Fibroblast of lung (primary cell): ENCODE measurements at regions not wholly inside any gene's neighbourhood (a gene's known extent, or its start where the extent isn't known, plus 50 kb on each side); places are given as distances from the start of the nearest gene placed in this dataset.

Source experiments
- DNase-seq, 2 donors: peaks; one replicate each; pipeline versions ENCODE4 v3.0.0 to v3.0.0-alpha.2; 2010; ENCODE audit warnings: low read depth in 2 of 2
- H2AFZ ChIP-seq: 2 replicates; pipeline ENCODE4 v1.5.1; 2012; ENCODE audit warnings: low read length, control low read depth, inconsistent platforms
- H3K27ac ChIP-seq: 2 replicates; pipeline ENCODE4 v1.5.1; 2011; ENCODE audit warnings: low read length, control low read depth; ENCODE audit not compliant: insufficient read depth
- H3K27me3 ChIP-seq: 2 replicates; pipeline ENCODE4 v1.5.1; 2011; ENCODE audit warnings: mild to moderate bottlenecking, low read length; ENCODE audit not compliant: control insufficient read depth, insufficient read depth
- H3K36me3 ChIP-seq: 2 replicates; pipeline ENCODE4 v1.5.1; 2011; ENCODE audit warnings: low read length; ENCODE audit not compliant: control insufficient read depth, insufficient read depth
- H3K4me1 ChIP-seq: 2 replicates; pipeline ENCODE4 v1.5.1; 2011; ENCODE audit warnings: low read length; ENCODE audit not compliant: control insufficient read depth, insufficient read depth; ENCODE audit errors: extremely low read depth
- H3K4me2 ChIP-seq: 2 replicates; pipeline ENCODE4 v1.5.1; 2011; ENCODE audit warnings: low read length, control low read depth; ENCODE audit not compliant: insufficient read depth; ENCODE audit errors: extremely low read depth
- H3K4me3 ChIP-seq, 4 experiments: fragments of 200-600 bp in 1 of 4; sonication (generic) in 1 of 4; replicated peaks in 1 of 4; 2 replicates each; pipeline ENCODE4 v1.5.1; 2011 to 2016; ENCODE audit warnings: low read length in 4 of 4, low read depth in 3 of 4, mild to moderate bottlenecking in 3 of 4, control low read depth in 2 of 4, inconsistent platforms in 1 of 4, mixed read lengths in 1 of 4; ENCODE audit not compliant: insufficient read depth in 1 of 4; ENCODE audit errors: control extremely low read depth in 1 of 4
- H3K79me2 ChIP-seq: 2 replicates; pipeline ENCODE4 v1.5.1; 2012; ENCODE audit warnings: mild to moderate bottlenecking, low read length, inconsistent platforms; ENCODE audit not compliant: control insufficient read depth, insufficient read depth
- H3K9ac ChIP-seq: 2 replicates; pipeline ENCODE4 v1.5.1; 2011; ENCODE audit warnings: mild to moderate bottlenecking, low read length, control low read depth; ENCODE audit not compliant: insufficient read depth
- H3K9me3 ChIP-seq: 2 replicates; pipeline ENCODE4 v1.5.1; 2012; ENCODE audit warnings: low read depth, low read length; ENCODE audit not compliant: control insufficient read depth, insufficient read depth
- H4K20me1 ChIP-seq: 2 replicates; pipeline ENCODE4 v1.5.1; 2011; ENCODE audit warnings: low read length; ENCODE audit not compliant: control insufficient read depth, insufficient read depth; ENCODE audit errors: extremely low read depth
- CTCF ChIP-seq, 2 donors: IDR thresholded peaks in 1 of 2; conservative IDR thresholded peaks in 1 of 2; 1 replicate in 1 of 2; 2 replicates in 1 of 2; pipeline ENCODE4 v1.5.1; 2011 to 2012; ENCODE audit warnings: low read length in 2 of 2, control low read depth in 1 of 2, inconsistent platforms in 1 of 2, low read depth in 1 of 2, mild to moderate bottlenecking in 1 of 2
- EZH2 ChIP-seq: IDR thresholded peaks from 2 replicates; pipeline ENCODE4 v1.5.1; 2012; ENCODE audit warnings: low read length, control low read depth, mild to moderate bottlenecking; ENCODE audit errors: missing control alignments

- Histone ChIP-seq H3K9ac (no peak overlapping the region), H3K4me3 (peak overlapping the region in 1 of 4 experiments; percentile 21)
These were observed 305.7 kb downstream of the BLID start for GRCh38 chr11:121810291-121810690.

GRCh38 chr11:121808096-121808495, 307.9 kb downstream of the BLID start:
- Histone ChIP-seq H2AFZ (no peak overlapping the region), H3K9ac (no peak overlapping the region), H4K20me1 (no peaks in the 10 kb centered on the region), H3K4me3 (no peak overlapping the region), H3K4me2 (no peak overlapping the region), H3K27ac (no peak overlapping the region), H3K4me1 (peaks cover 2% of the 10 kb centered on the region), H3K36me3 (no peaks in the 10 kb centered on the region), H3K79me2 (no peaks in the 10 kb centered on the region), H3K9me3 (no peaks in the 10 kb centered on the region), H3K27me3 (no peaks in the 10 kb centered on the region)
- DNase-seq = no peak
- no peak for TF ChIP-seq EZH2
- no peak for TF ChIP-seq CTCF (conservative IDR thresholded peaks at IDR 0.05 in 1 of 2, IDR thresholded peaks at IDR 0.05 in 1 of 2; ENCODE audit: low read depth in 1 of 2, low read length in 2 of 2)

More at GRCh38 chr11:121810291-121810690, 305.7 kb downstream of the BLID start:
- Histone ChIP-seq H3K27me3 (no peaks in the 10 kb centered on the region), H3K4me2 (peak overlapping the region; percentile 62), H3K79me2 (no peaks in the 10 kb centered on the region), H2AFZ (peak overlapping the region; percentile 71), H3K27ac (peak overlapping the region; percentile 45), H3K9me3 (no peaks in the 10 kb centered on the region), H3K4me1 (peaks cover 2% of the 10 kb centered on the region), H4K20me1 (no peaks in the 10 kb centered on the region), H3K36me3 (no peaks in the 10 kb centered on the region)
- peak; percentile 68 to 82 for DNase-seq
- no peak for TF ChIP-seq EZH2

GRCh38 chr11:121807051-121807450, 309.0 kb downstream of the BLID start:
- H3K4me1 ChIP-seq = peaks cover 2% of the 10 kb centered on the region
- H4K20me1 ChIP-seq = no peaks in the 10 kb centered on the region
- no peak overlapping the region for H3K9ac ChIP-seq
- DNase-seq = no peak
- H3K79me2 ChIP-seq = no peaks in the 10 kb centered on the region
- H3K4me3 ChIP-seq = no peak overlapping the region
- no peak overlapping the region for H3K4me2 ChIP-seq
- no peak overlapping the region for H2AFZ ChIP-seq
- no peak overlapping the region for H3K27ac ChIP-seq
- no peaks in the 10 kb centered on the region for H3K27me3 ChIP-seq
- H3K36me3 ChIP-seq = no peaks in the 10 kb centered on the region
- TF ChIP-seq CTCF (conservative IDR thresholded peaks at IDR 0.05 in 1 of 2, IDR thresholded peaks at IDR 0.05 in 1 of 2; ENCODE audit: low read depth in 1 of 2, low read length in 2 of 2) (no peak), EZH2 (no peak)
- no peaks in the 10 kb centered on the region for H3K9me3 ChIP-seq
